ENCODE measurements at regions not wholly inside any gene's neighbourhood (a gene's known extent, or its start where the extent isn't known, plus 50 kb on each side); places are given as distances from the start of the nearest gene placed in this dataset.

GRCh38 chr12:65611396-65611795, 212.9 kb upstream of the HMGA2 start:
- in situ Hi-C loops (cut with MboI): no loop called here
- POLR2A ChIA-PET: no interaction called here
- no peak for ATAC-seq

GRCh38 chr12:65612440-65612839, 211.8 kb upstream of the HMGA2 start:
- no peak for DNase-seq (ENCODE audit: extremely low read depth in 1 of 4, low spot score in 3 of 4)
- no peaks in the 10 kb centered on the region for H3K9me1 ChIP-seq (ENCODE audit: control insufficient read depth, insufficient read depth, low read length)
- no peaks in the 10 kb centered on the region for H3K79me2 ChIP-seq (ENCODE audit: control insufficient read depth, insufficient read depth, low read length)
- no peak overlapping the region for H3K4me3 ChIP-seq
- no peaks in the 10 kb centered on the region for H3K36me3 ChIP-seq (ENCODE audit: control insufficient read depth, insufficient read depth, low read length)
- H3K9me3 ChIP-seq (replicated peaks; ENCODE audit: control insufficient read depth, insufficient read depth, low read depth, low read length): peaks cover 1% of the 10 kb centered on the region; the same call in 1 of the 2 replicates
- intact Hi-C loops (cut with micrococcal nuclease) (no loop called here), in situ Hi-C loops (cut with MboI) (no loop called here)
- H3K27ac ChIP-seq (ENCODE audit: extremely low read depth, low read depth, low read length): no peak overlapping the region
- no peaks in the 10 kb centered on the region for H4K20me1 ChIP-seq (replicated peaks; ENCODE audit: control insufficient read depth, insufficient read depth, low read length)
- H3K9ac ChIP-seq (ENCODE audit: insufficient read depth in 1 of 2, low read depth in 2 of 2, low read length in 2 of 2): no peak overlapping the region
- TF ChIP-seq RBM39 (optimal IDR thresholded peaks at IDR 0.05; ENCODE audit: low read depth, low read length) (no peak), REST (IDR thresholded peaks at IDR 0.05; ENCODE audit: borderline replicate concordance) (no peak), REST (CRISPR knock-in tag; IDR thresholded peaks at IDR 0.05; ENCODE audit: low read depth) (no peak), ZSCAN32 (CRISPR knock-in tag; IDR thresholded peaks at IDR 0.05) (no peak), NCOA2 (IDR thresholded peaks at IDR 0.05; ENCODE audit: partially characterized antibody in 2 of 2) (no peak)
- ChIA-PET POLR2A (no interaction called here), CTCF (ENCODE audit: low intra/inter-chr PET ratio) (no interaction called here)
- no peaks in the 10 kb centered on the region for H3K27me3 ChIP-seq (ENCODE audit: control insufficient read depth in 2 of 2, insufficient read depth in 2 of 2, low read length in 2 of 2)
- ATAC-seq: no peak
- no peaks in the 10 kb centered on the region; a peak in 2 of 5 replicates for H3K4me1 ChIP-seq (replicated peaks in 1 of 2; ENCODE audit: control insufficient read depth in 2 of 2, insufficient read depth in 2 of 2, low read length in 2 of 2)
- H2AFZ ChIP-seq (ENCODE audit: low read depth, low read length): no peak overlapping the region
- H3K4me2 ChIP-seq (ENCODE audit: insufficient read depth, low read length): no peak overlapping the region
- 13% methylated on average over 7 of the region's 7 CpGs for WGBS (ENCODE audit: insufficient coverage, low coverage, missing lambda C conversion rate)
- FAIRE-seq: no peak
- no TSS peak for BruUV-seq (replicated peaks)

More at GRCh38 chr12:65611396-65611795, 212.9 kb upstream of the HMGA2 start:
- Histone ChIP-seq H3K4me3 (no peak overlapping the region), H3K9me1 (ENCODE audit: control insufficient read depth, insufficient read depth, low read length) (no peaks in the 10 kb centered on the region), H3K9ac (ENCODE audit: insufficient read depth in 1 of 2, low read depth in 2 of 2, low read length in 2 of 2) (no peak overlapping the region), H3K27ac (ENCODE audit: extremely low read depth, low read depth, low read length) (no peak overlapping the region), H3K36me3 (ENCODE audit: control insufficient read depth, insufficient read depth, low read length) (no peaks in the 10 kb centered on the region), H3K4me1 (replicated peaks in 1 of 2; ENCODE audit: control insufficient read depth in 2 of 2, insufficient read depth in 2 of 2, low read length in 2 of 2) (no peaks in the 10 kb centered on the region; a peak in 2 of 5 replicates), H2AFZ (ENCODE audit: low read depth, low read length) (no peak overlapping the region), H3K27me3 (ENCODE audit: control insufficient read depth in 2 of 2, insufficient read depth in 2 of 2, low read length in 2 of 2) (no peaks in the 10 kb centered on the region), H3K9me3 (replicated peaks; ENCODE audit: control insufficient read depth, insufficient read depth, low read depth, low read length) (peaks cover 2% of the 10 kb centered on the region; the same call in 1 of the 2 replicates), H3K79me2 (ENCODE audit: control insufficient read depth, insufficient read depth, low read length) (no peaks in the 10 kb centered on the region), H4K20me1 (replicated peaks; ENCODE audit: control insufficient read depth, insufficient read depth, low read length) (no peaks in the 10 kb centered on the region), H3K4me2 (ENCODE audit: insufficient read depth, low read length) (no peak overlapping the region)
- TF ChIP-seq HDAC6 (IDR thresholded peaks at IDR 0.05; ENCODE audit: low read depth, low read length) (no peak), SMAD2 (IDR thresholded peaks at IDR 0.05; ENCODE audit: low read depth, low read length) (no peak), SLC30A9 (CRISPR knock-in tag; IDR thresholded peaks at IDR 0.05) (no peak)
- no peak for DNase-seq (ENCODE audit: extremely low read depth in 1 of 4, low spot score in 3 of 4)
- intact Hi-C loops (cut with micrococcal nuclease): no loop called here
- CTCF ChIA-PET (ENCODE audit: low intra/inter-chr PET ratio): no interaction called here
- 15% methylated on average over 3 of the region's 3 CpGs for WGBS (ENCODE audit: insufficient coverage, low coverage, missing lambda C conversion rate)
- no TSS peak for BruUV-seq (replicated peaks)
- no peak for FAIRE-seq
